Ammon's horn (tissue), 1 donor: ENCODE measurements at regions not wholly inside any gene's neighbourhood (a gene's known extent, or its start where the extent isn't known, plus 50 kb on each side); places are given as distances from the start of the nearest gene placed in this dataset.

ENCODE experiments used
- DNase-seq: peaks from one replicate; pipeline ENCODE4 v3.0.0-alpha.2; 2016; ENCODE audit warnings: low spot score

DNA sequence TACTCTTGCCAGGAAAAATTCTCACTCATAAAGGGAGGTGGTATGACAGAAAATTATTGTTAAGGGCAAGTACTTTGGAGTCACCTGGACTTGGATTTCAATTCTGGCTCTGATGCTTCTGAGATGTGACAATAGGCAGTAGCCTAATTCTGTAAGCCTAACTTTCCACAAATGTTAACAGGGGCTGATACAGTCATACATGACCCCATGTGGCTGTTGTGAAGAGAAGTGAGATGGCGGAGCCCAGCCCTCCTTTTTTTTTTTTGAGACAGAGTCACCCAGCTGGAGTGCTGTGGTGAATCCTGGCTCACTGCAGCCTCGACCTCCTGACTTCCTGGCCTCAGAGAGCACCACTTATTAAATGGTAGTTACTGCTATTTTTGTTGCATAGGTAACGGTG is 54.4 kb upstream of the IRF2 start:
- DNase-seq, result no peak

DNA sequence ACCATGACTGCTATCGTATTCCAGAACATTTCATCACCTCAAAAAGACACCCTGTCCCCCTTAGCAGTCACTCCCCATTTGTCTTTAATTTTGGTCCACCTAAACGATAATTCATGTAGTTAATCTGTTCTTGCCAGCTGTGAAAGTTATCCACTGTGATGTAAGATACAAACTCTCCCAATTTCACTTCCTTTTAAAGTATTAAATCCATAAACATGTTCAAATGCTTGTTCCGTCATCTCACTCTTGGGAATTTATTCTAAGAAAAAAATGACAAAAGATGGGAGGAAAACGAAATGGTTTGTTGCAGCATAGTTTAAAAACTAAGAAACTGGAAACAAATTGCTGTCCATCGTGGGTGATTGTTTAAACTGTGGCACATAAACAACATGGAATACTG is 53.7 kb upstream of the IRF2 start:
- DNase-seq, result no peak

DNA sequence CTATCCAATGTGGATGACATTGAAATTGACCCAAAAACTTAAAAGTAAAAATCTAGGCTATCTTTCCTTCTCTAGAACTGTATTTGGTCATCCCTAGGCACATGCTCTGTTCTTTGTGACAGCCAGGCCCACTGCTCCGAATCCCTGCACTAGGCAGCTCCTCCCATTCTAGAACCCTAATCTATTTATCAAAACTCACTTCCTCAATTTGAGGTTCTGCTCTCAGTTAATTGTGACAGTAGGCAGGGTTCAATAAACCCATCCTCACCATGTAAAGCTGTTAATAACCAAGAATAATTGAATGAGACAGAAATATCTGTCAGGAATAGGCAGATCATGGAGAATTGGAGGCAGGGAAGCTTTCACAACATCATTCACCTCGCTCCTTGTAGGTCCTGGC is 51.9 kb upstream of the IRF2 start:
- no peak for DNase-seq
